ENCODE measurements at regions not wholly inside any gene's neighbourhood (a gene's known extent, or its start where the extent isn't known, plus 50 kb on each side); places are given as distances from the start of the nearest gene placed in this dataset.

GRCh38 chr1:115450501-115451040 is 112.5 kb upstream of the NGF start:
- TF ChIP-seq POLR2AphosphoS5 (IDR thresholded peaks at IDR 0.05): no peak
- no peak for TF ChIP-seq CTCF (IDR thresholded peaks at IDR 0.05 in 8 of 11, conservative IDR thresholded peaks at IDR 0.05 in 3 of 11)
- TF ChIP-seq POLR2A (IDR thresholded peaks at IDR 0.05): no peak
